WTC11 (cell line): ENCODE measurements at regions not wholly inside any gene's neighbourhood (a gene's known extent, or its start where the extent isn't known, plus 50 kb on each side); places are given as distances from the start of the nearest gene placed in this dataset.

Experiments
- ATAC-seq: fragments of 200-7000 bp; cut with Tn5 transposase; 2 replicates; pipeline ENCODE4 v1.10.0; 2021; ENCODE audit warnings: mild to moderate bottlenecking, moderate library complexity
- CTCF ChIA-PET: fragments of 300-600 bp; sonication (Branson Sonifier 250); formaldehyde crosslinking; loops from one replicate; lab custom pipeline; 2021; ENCODE audit warnings: antibody characterized with exemption; lab: Charles Lee
- POLR2A ChIA-PET: fragments of 350-600 bp; sonication (Branson Sonifier 250); formaldehyde crosslinking; loops from one replicate; lab custom pipeline; 2021; ENCODE audit warnings: antibody characterized with exemption; lab: Charles Lee
- DNase-seq: peaks from one replicate; pipeline ENCODE4 v3.0.0; 2021; ENCODE audit warnings: low spot score
- H3K27ac Mint-ChIP-seq: 2 replicates; pipeline ENCODE4 v1.8.0; 2021; ENCODE audit warnings: mixed read lengths
- H3K27me3 Mint-ChIP-seq: 2 replicates; pipeline ENCODE4 v1.8.0; 2021; ENCODE audit warnings: low read depth, mild to moderate bottlenecking, moderate library complexity, mixed read lengths
- H3K36me3 Mint-ChIP-seq: 2 replicates; pipeline ENCODE4 v1.8.0; 2021; ENCODE audit warnings: mixed read lengths
- H3K4me1 Mint-ChIP-seq: 2 replicates; pipeline ENCODE4 v1.8.0; 2022; ENCODE audit warnings: mixed read lengths
- H3K4me3 Mint-ChIP-seq: 2 replicates; pipeline ENCODE4 v1.8.0; 2021; ENCODE audit warnings: mild to moderate bottlenecking, moderate library complexity, mixed read lengths
- H3K9me3 Mint-ChIP-seq: 2 replicates; pipeline ENCODE4 v1.8.0; 2021; ENCODE audit warnings: mixed read lengths
- ATF1 ChIP-seq: sonication (generic); formaldehyde crosslinking; IDR thresholded peaks from 2 replicates; pipeline ENCODE4 v1.8.1; 2023; ENCODE audit warnings: mild to moderate bottlenecking, moderate library complexity, missing genetic modification reagents
- CREM ChIP-seq: sonication (generic); formaldehyde crosslinking; IDR thresholded peaks from 2 replicates; pipeline ENCODE4 v1.8.1; 2022; ENCODE audit warnings: mild to moderate bottlenecking, missing genetic modification reagents, moderate library complexity
- E2F4 ChIP-seq: sonication (generic); formaldehyde crosslinking; IDR thresholded peaks from 2 replicates; pipeline ENCODE4 v1.8.1; 2022; ENCODE audit warnings: low read depth, mild to moderate bottlenecking, moderate library complexity, missing genetic modification reagents, borderline replicate concordance
- E2F5 ChIP-seq: sonication (generic); formaldehyde crosslinking; IDR thresholded peaks from 2 replicates; pipeline ENCODE4 v1.8.1; 2022; ENCODE audit warnings: mild to moderate bottlenecking, moderate library complexity, missing genetic modification reagents
- EMX1 ChIP-seq: fragments of 250-450 bp; sonication (Bioruptor Pico); IDR thresholded peaks from 2 replicates; pipeline ENCODE4 v1.8.0; 2021; ENCODE audit warnings: mild to moderate bottlenecking
- ESRRA ChIP-seq: sonication (generic); formaldehyde crosslinking; IDR thresholded peaks from 2 replicates; pipeline ENCODE4 v1.8.1; 2022; ENCODE audit warnings: mild to moderate bottlenecking, missing genetic modification reagents, borderline replicate concordance
- FOXK1 ChIP-seq: sonication (generic); formaldehyde crosslinking; IDR thresholded peaks from 2 replicates; pipeline ENCODE4 v1.8.0; 2022; ENCODE audit warnings: mild to moderate bottlenecking, moderate library complexity, missing genetic modification reagents
- GABPB1 ChIP-seq: sonication (generic); formaldehyde crosslinking; IDR thresholded peaks from 2 replicates; pipeline ENCODE4 v1.8.1; 2023; ENCODE audit warnings: mild to moderate bottlenecking, missing genetic modification reagents
- GRHL2 ChIP-seq: fragments of 250-450 bp; sonication (Bioruptor Pico); IDR thresholded peaks from 2 replicates; pipeline ENCODE4 v1.8.0; 2022; ENCODE audit warnings: mild to moderate bottlenecking, moderate library complexity; ENCODE audit not compliant: insufficient replicate concordance, severe bottlenecking
- GTF2I ChIP-seq: fragments of 250-450 bp; sonication (Bioruptor Pico); conservative IDR thresholded peaks from 2 replicates; pipeline ENCODE4 v1.4.0; 2021; ENCODE audit warnings: mild to moderate bottlenecking
- HMGA2 ChIP-seq: fragments of 250-450 bp; sonication (Bioruptor Pico); IDR thresholded peaks from 2 replicates; pipeline ENCODE4 v1.4.0; 2021; ENCODE audit warnings: mild to moderate bottlenecking, moderate library complexity
- NFE2L1 ChIP-seq: sonication (generic); formaldehyde crosslinking; IDR thresholded peaks from 2 replicates; pipeline ENCODE4 v1.8.1; 2023; ENCODE audit warnings: missing genetic modification reagents
- NFYB ChIP-seq: sonication (generic); formaldehyde crosslinking; conservative IDR thresholded peaks from 2 replicates; pipeline ENCODE4 v1.8.0; 2022; ENCODE audit warnings: low read depth, missing genetic modification reagents
- PRRX2 ChIP-seq: fragments of 250-450 bp; sonication (Bioruptor Pico); IDR thresholded peaks from 2 replicates; pipeline ENCODE4 v1.8.0; 2021; ENCODE audit warnings: mild to moderate bottlenecking
- TEAD1 ChIP-seq: sonication (generic); formaldehyde crosslinking; IDR thresholded peaks from 2 replicates; pipeline ENCODE4 v1.8.0; 2022; ENCODE audit warnings: mild to moderate bottlenecking, missing genetic modification reagents
- TEAD4 ChIP-seq: sonication (generic); formaldehyde crosslinking; IDR thresholded peaks from 2 replicates; pipeline ENCODE4 v1.8.0; 2022; ENCODE audit warnings: mild to moderate bottlenecking, missing genetic modification reagents
- ZBTB21 ChIP-seq: sonication (generic); formaldehyde crosslinking; IDR thresholded peaks from 2 replicates; pipeline ENCODE4 v1.8.1; 2023; ENCODE audit warnings: mild to moderate bottlenecking, missing genetic modification reagents, borderline replicate concordance
- ZMAT4 ChIP-seq: fragments of 250-450 bp; sonication (Bioruptor Pico); IDR thresholded peaks from 2 replicates; pipeline ENCODE4 v1.9.0; 2021; ENCODE audit warnings: mild to moderate bottlenecking
- ZNF532 ChIP-seq: fragments of 250-450 bp; sonication (Bioruptor Pico); IDR thresholded peaks from 2 replicates; pipeline ENCODE4 v1.9.0; 2021; ENCODE audit warnings: mild to moderate bottlenecking, borderline replicate concordance
- TF ChIP-seq, protein P1 (sequence below): sonication (generic); formaldehyde crosslinking; IDR thresholded peaks from 2 replicates; pipeline ENCODE4 v1.8.0; 2022; ENCODE audit warnings: missing genetic modification reagents
- TF ChIP-seq, protein P2 (sequence below): sonication (generic); formaldehyde crosslinking; IDR thresholded peaks from 2 replicates; pipeline ENCODE4 v1.8.0; 2023; ENCODE audit warnings: missing genetic modification reagents, mild to moderate bottlenecking, borderline replicate concordance
- TF ChIP-seq, protein P3 (sequence below): sonication (generic); formaldehyde crosslinking; conservative IDR thresholded peaks from 2 replicates; pipeline ENCODE4 v1.8.1; 2022; ENCODE audit warnings: mild to moderate bottlenecking, missing genetic modification reagents

DNA sequence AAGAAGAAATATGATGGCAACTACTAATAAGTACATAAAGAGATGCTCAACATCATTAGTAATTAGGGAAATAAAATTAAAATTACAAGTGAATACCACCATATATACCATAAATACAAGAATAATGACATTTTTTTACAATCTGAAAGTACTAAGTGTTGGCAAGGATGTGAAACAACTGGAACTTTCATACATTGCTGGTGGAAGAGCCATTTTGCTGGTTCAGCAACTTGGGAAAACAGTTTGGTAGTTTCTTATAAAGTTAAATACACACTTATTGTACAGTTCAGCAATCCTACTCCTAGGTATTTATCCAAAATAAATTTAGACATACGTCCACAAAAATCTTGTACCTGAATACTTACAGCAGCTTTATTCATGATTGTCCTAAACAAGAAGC, 192.9 kb downstream of the CARTPT start:
- ChIA-PET POLR2A (no interaction called here), CTCF (no interaction called here)
- Mint-ChIP-seq H3K27me3 (no peaks in the 10 kb centered on the region), H3K4me1 (peaks cover 6% of the 10 kb centered on the region), H3K36me3 (no peaks in the 10 kb centered on the region), H3K27ac (no peak overlapping the region), H3K4me3 (no peak overlapping the region), H3K9me3 (no peaks in the 10 kb centered on the region)
- DNase-seq = no peak
- TF ChIP-seq CREM (no peak), PRRX2 (no peak), NFYB (no peak), ZBTB21 (CRISPR knock-in tag) (no peak), ESRRA (CRISPR knock-in tag) (no peak), E2F4 (CRISPR knock-in tag) (no peak), HMGA2 (no peak), TEAD4 (CRISPR knock-in tag) (no peak), ZMAT4 (CRISPR knock-in tag) (no peak), ATF1 (CRISPR knock-in tag) (no peak)
- TF ChIP-seq, protein P1, sequence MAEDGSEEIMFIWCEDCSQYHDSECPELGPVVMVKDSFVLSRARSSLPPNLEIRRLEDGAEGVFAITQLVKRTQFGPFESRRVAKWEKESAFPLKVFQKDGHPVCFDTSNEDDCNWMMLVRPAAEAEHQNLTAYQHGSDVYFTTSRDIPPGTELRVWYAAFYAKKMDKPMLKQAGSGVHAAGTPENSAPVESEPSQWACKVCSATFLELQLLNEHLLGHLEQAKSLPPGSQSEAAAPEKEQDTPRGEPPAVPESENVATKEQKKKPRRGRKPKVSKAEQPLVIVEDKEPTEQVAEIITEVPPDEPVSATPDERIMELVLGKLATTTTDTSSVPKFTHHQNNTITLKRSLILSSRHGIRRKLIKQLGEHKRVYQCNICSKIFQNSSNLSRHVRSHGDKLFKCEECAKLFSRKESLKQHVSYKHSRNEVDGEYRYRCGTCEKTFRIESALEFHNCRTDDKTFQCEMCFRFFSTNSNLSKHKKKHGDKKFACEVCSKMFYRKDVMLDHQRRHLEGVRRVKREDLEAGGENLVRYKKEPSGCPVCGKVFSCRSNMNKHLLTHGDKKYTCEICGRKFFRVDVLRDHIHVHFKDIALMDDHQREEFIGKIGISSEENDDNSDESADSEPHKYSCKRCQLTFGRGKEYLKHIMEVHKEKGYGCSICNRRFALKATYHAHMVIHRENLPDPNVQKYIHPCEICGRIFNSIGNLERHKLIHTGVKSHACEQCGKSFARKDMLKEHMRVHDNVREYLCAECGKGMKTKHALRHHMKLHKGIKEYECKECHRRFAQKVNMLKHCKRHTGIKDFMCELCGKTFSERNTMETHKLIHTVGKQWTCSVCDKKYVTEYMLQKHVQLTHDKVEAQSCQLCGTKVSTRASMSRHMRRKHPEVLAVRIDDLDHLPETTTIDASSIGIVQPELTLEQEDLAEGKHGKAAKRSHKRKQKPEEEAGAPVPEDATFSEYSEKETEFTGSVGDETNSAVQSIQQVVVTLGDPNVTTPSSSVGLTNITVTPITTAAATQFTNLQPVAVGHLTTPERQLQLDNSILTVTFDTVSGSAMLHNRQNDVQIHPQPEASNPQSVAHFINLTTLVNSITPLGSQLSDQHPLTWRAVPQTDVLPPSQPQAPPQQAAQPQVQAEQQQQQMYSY (CRISPR knock-in tag) = no peak
- TF ChIP-seq, protein P2, sequence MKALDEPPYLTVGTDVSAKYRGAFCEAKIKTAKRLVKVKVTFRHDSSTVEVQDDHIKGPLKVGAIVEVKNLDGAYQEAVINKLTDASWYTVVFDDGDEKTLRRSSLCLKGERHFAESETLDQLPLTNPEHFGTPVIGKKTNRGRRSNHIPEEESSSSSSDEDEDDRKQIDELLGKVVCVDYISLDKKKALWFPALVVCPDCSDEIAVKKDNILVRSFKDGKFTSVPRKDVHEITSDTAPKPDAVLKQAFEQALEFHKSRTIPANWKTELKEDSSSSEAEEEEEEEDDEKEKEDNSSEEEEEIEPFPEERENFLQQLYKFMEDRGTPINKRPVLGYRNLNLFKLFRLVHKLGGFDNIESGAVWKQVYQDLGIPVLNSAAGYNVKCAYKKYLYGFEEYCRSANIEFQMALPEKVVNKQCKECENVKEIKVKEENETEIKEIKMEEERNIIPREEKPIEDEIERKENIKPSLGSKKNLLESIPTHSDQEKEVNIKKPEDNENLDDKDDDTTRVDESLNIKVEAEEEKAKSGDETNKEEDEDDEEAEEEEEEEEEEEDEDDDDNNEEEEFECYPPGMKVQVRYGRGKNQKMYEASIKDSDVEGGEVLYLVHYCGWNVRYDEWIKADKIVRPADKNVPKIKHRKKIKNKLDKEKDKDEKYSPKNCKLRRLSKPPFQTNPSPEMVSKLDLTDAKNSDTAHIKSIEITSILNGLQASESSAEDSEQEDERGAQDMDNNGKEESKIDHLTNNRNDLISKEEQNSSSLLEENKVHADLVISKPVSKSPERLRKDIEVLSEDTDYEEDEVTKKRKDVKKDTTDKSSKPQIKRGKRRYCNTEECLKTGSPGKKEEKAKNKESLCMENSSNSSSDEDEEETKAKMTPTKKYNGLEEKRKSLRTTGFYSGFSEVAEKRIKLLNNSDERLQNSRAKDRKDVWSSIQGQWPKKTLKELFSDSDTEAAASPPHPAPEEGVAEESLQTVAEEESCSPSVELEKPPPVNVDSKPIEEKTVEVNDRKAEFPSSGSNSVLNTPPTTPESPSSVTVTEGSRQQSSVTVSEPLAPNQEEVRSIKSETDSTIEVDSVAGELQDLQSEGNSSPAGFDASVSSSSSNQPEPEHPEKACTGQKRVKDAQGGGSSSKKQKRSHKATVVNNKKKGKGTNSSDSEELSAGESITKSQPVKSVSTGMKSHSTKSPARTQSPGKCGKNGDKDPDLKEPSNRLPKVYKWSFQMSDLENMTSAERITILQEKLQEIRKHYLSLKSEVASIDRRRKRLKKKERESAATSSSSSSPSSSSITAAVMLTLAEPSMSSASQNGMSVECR (CRISPR knock-in tag) = no peak
- TF ChIP-seq, protein P3, sequence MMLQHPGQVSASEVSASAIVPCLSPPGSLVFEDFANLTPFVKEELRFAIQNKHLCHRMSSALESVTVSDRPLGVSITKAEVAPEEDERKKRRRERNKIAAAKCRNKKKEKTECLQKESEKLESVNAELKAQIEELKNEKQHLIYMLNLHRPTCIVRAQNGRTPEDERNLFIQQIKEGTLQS = no peak
- TF ChIP-seq, all 79 proteins: peak for 0
- ATAC-seq = no peak

- peaks cover 6% of the 10 kb centered on the region; the same call in 1 of the 2 replicates for H3K9me3 Mint-ChIP-seq
- no peak overlapping the region for H3K27ac Mint-ChIP-seq
- ChIA-PET CTCF (no interaction called here), POLR2A (no interaction called here)
- no peaks in the 10 kb centered on the region for H3K27me3 Mint-ChIP-seq
- H3K4me3 Mint-ChIP-seq = no peak overlapping the region
- no peaks in the 10 kb centered on the region for H3K36me3 Mint-ChIP-seq
- ATAC-seq (no peak), DNase-seq (no peak)
- no peaks in the 10 kb centered on the region for H3K4me1 Mint-ChIP-seq
- no peak for TF ChIP-seq GABPB1
- TF ChIP-seq FOXK1 (CRISPR knock-in tag) = no peak
- no peak for TF ChIP-seq ATF1 (CRISPR knock-in tag)
- no peak for TF ChIP-seq CREM
- no peak for TF ChIP-seq EMX1 (CRISPR knock-in tag)
- no peak for TF ChIP-seq NFE2L1 (CRISPR knock-in tag)
- no peak for TF ChIP-seq ZNF532 (CRISPR knock-in tag)
- TF ChIP-seq E2F5 (CRISPR knock-in tag) = no peak
- TF ChIP-seq GRHL2 (CRISPR knock-in tag) = no peak
- TF ChIP-seq GTF2I (CRISPR knock-in tag) = no peak
- no peak for TF ChIP-seq TEAD1
Observed at GRCh38 chr5:71914281-71914680, 193.0 kb upstream of the MAP1B start.
